IMR-90 (cell line): ENCODE measurements at regions not wholly inside any gene's neighbourhood (a gene's known extent, or its start where the extent isn't known, plus 50 kb on each side); places are given as distances from the start of the nearest gene placed in this dataset.

ENCODE experiments used
- ATAC-seq: fragments of 200-7000 bp; cut with Tn5 transposase; 2 replicates; pipeline ENCODE4 v1.9.1; 2020; ENCODE audit warnings: low read depth, mild to moderate bottlenecking, moderate library complexity
- BruUV-seq: library from RNA; stranded (reverse); fragments of 400-500 nt; replicated peaks from 2 replicates; lab custom pipeline; 2021; lab: Mats Ljungman, UMichigan
- CTCF ChIA-PET: fragments of 300-600 bp; formaldehyde crosslinking; extraction: SDS; loops from one replicate; lab custom pipeline; 2021; ENCODE audit warnings: antibody characterized with exemption; lab: Yijun Ruan, JAX
- POLR2A ChIA-PET: fragments of 300-600 bp; sonication (Branson Sonifier 250); formaldehyde crosslinking; loops from one replicate; lab custom pipeline; 2022; ENCODE audit warnings: antibody characterized with exemption; ENCODE audit not compliant: unreplicated experiment; lab: Charles Lee
- DNase-seq: peaks from one replicate; pipeline ENCODE4 v3.0.0; 2013
- H2AFZ ChIP-seq: replicated peaks from 2 replicates; pipeline ENCODE3; 2013; ENCODE audit warnings: low read length, mild to moderate bottlenecking; ENCODE audit not compliant: poor library complexity
- H2AK5ac ChIP-seq: 2 replicates; pipeline ENCODE4 v1.6.1; 2013; ENCODE audit warnings: low read depth, low read length, inconsistent platforms
- H2AK9ac ChIP-seq: replicated peaks from 2 replicates; pipeline ENCODE3; 2013; ENCODE audit warnings: mild to moderate bottlenecking, low read depth, low read length, moderate library complexity; ENCODE audit not compliant: poor library complexity
- H2BK120ac ChIP-seq: 2 replicates; pipeline ENCODE4 v1.6.1; 2013; ENCODE audit warnings: low read depth, low read length, inconsistent platforms
- H2BK15ac ChIP-seq: 3 replicates; pipeline ENCODE4 v1.6.1; 2013; ENCODE audit warnings: low read depth, low read length, inconsistent platforms
- H2BK20ac ChIP-seq: 2 replicates; pipeline ENCODE4 v1.6.1; 2013; ENCODE audit warnings: low read depth, mild to moderate bottlenecking, inconsistent platforms, low read length, moderate library complexity
- H2BK5ac ChIP-seq: 2 replicates; pipeline ENCODE4 v1.6.1; 2013; ENCODE audit warnings: mild to moderate bottlenecking, low read depth, low read length, inconsistent platforms; ENCODE audit not compliant: poor library complexity, severe bottlenecking
- H3K14ac ChIP-seq: replicated peaks from 2 replicates; pipeline ENCODE4 v1.6.1; 2013; ENCODE audit warnings: low read depth, low read length, inconsistent platforms
- H3K18ac ChIP-seq: 2 replicates; pipeline ENCODE4 v1.6.1; 2013; ENCODE audit warnings: low read depth, low read length, control low read depth
- H3K23ac ChIP-seq: 2 replicates; pipeline ENCODE4 v1.6.1; 2013; ENCODE audit warnings: low read depth, low read length, inconsistent platforms
- H3K27ac ChIP-seq: 2 replicates; pipeline ENCODE4 v1.5.1; 2013; ENCODE audit warnings: mild to moderate bottlenecking, control low read depth, low read length; ENCODE audit not compliant: insufficient read depth
- H3K27me3 ChIP-seq: 2 replicates; pipeline ENCODE4 v1.6.1; 2013; ENCODE audit warnings: low read length; ENCODE audit not compliant: control insufficient read depth, insufficient read depth
- H3K36me3 ChIP-seq: 2 replicates; pipeline ENCODE4 v1.6.1; 2013; ENCODE audit warnings: low read length, mixed read lengths; ENCODE audit not compliant: control insufficient read depth, insufficient read depth
- H3K4ac ChIP-seq: 2 replicates; pipeline ENCODE4 v1.6.1; 2013; ENCODE audit warnings: low read depth, low read length, inconsistent platforms
- H3K4me1 ChIP-seq: 2 replicates; pipeline ENCODE4 v1.6.1; 2013; ENCODE audit warnings: low read length, mixed read lengths; ENCODE audit not compliant: control insufficient read depth, insufficient read depth
- H3K4me2 ChIP-seq: 2 replicates; pipeline ENCODE4 v1.6.1; 2013; ENCODE audit warnings: low read depth, mild to moderate bottlenecking, control low read depth, low read length, moderate library complexity
- H3K4me3 ChIP-seq: 2 replicates; pipeline ENCODE4 v1.5.1; 2013; ENCODE audit warnings: low read depth, mild to moderate bottlenecking, control low read depth, low read length, moderate library complexity; ENCODE audit not compliant: insufficient read depth
- H3K56ac ChIP-seq: 2 replicates; pipeline ENCODE4 v1.6.1; 2013; ENCODE audit warnings: low read length, inconsistent platforms; ENCODE audit not compliant: insufficient read depth; ENCODE audit errors: extremely low read depth
- H3K79me1 ChIP-seq, 2 experiments: 2 replicates each; pipeline ENCODE4 v1.6.1; 2013; ENCODE audit warnings: low read length in 2 of 2, inconsistent platforms in 1 of 2, low read depth in 1 of 2
- H3K9ac ChIP-seq: 2 replicates; pipeline ENCODE4 v1.6.1; 2013; ENCODE audit warnings: low read depth, low read length, control low read depth
- H3K9me1 ChIP-seq: 2 replicates; pipeline ENCODE4 v1.6.1; 2013; ENCODE audit warnings: low read length, inconsistent platforms; ENCODE audit not compliant: insufficient read depth
- H3K9me3 ChIP-seq: 2 replicates; pipeline ENCODE4 v1.6.1; 2013; ENCODE audit warnings: low read length; ENCODE audit not compliant: control insufficient read depth, insufficient read depth
- H4K20me1 ChIP-seq: 2 replicates; pipeline ENCODE4 v1.6.1; 2013; ENCODE audit warnings: low read length, inconsistent platforms; ENCODE audit not compliant: insufficient read depth
- H4K5ac ChIP-seq: 2 replicates; pipeline ENCODE4 v1.6.1; 2013; ENCODE audit warnings: mild to moderate bottlenecking, low read depth, low read length, control low read depth
- H4K8ac ChIP-seq, 2 experiments: 2 replicates each; pipeline ENCODE4 v1.6.1; 2013; ENCODE audit warnings: low read depth in 2 of 2, low read length in 2 of 2, control low read depth in 1 of 2, inconsistent platforms in 1 of 2
- H4K91ac ChIP-seq: 2 replicates; pipeline ENCODE4 v1.6.1; 2013; ENCODE audit warnings: low read depth, low read length, inconsistent platforms; ENCODE audit not compliant: insufficient read depth
- BHLHE40 ChIP-seq: fragments of 150-350 bp; IDR thresholded peaks from 2 replicates; pipeline ENCODE4 v1.6.1; 2016; ENCODE audit warnings: mild to moderate bottlenecking, low read depth, low read length
- CEBPB ChIP-seq: IDR thresholded peaks from 2 replicates; pipeline ENCODE4 v1.6.1; 2012; ENCODE audit warnings: low read depth, low read length, improper control_type of control experiment
- CHD1 ChIP-seq: IDR thresholded peaks from 2 replicates; pipeline ENCODE4 v1.6.1; 2012; ENCODE audit warnings: low read depth, low read length, improper control_type of control experiment
- FOS ChIP-seq: fragments of 150-350 bp; IDR thresholded peaks from 2 replicates; pipeline ENCODE4 v1.6.1; 2016; ENCODE audit warnings: low read depth, low read length
- MAFK ChIP-seq: IDR thresholded peaks from 2 replicates; pipeline ENCODE4 v1.6.1; 2012; ENCODE audit warnings: low read depth, low read length, improper control_type of control experiment
- MAZ ChIP-seq: IDR thresholded peaks from 2 replicates; pipeline ENCODE4 v1.6.1; 2012; ENCODE audit warnings: low read depth, mild to moderate bottlenecking, low read length, improper control_type of control experiment, moderate library complexity, borderline replicate concordance
- MXI1 ChIP-seq: IDR thresholded peaks from 2 replicates; pipeline ENCODE4 v1.6.1; 2012; ENCODE audit warnings: low read depth, mild to moderate bottlenecking, low read length, moderate library complexity, borderline replicate concordance
- NFE2L2 ChIP-seq: fragments of 150-350 bp; IDR thresholded peaks from 2 replicates; pipeline ENCODE4 v1.6.1; 2016; ENCODE audit warnings: low read depth, mild to moderate bottlenecking, low read length
- RAD21 ChIP-seq: IDR thresholded peaks from 2 replicates; pipeline ENCODE4 v1.6.1; 2012; ENCODE audit warnings: low read length, improper control_type of control experiment
- RFX5 ChIP-seq: IDR thresholded peaks from 2 replicates; pipeline ENCODE4 v1.8.0; 2012; ENCODE audit warnings: low read depth, mild to moderate bottlenecking, low read length, moderate library complexity
- SMC3 ChIP-seq: fragments of 150-350 bp; IDR thresholded peaks from 2 replicates; pipeline ENCODE4 v1.6.1; 2016; ENCODE audit warnings: low read depth, mild to moderate bottlenecking, antibody characterized with exemption, low read length, moderate library complexity
- USF2 ChIP-seq: fragments of 150-350 bp; IDR thresholded peaks from 2 replicates; pipeline ENCODE4 v1.6.1; 2017; ENCODE audit warnings: mild to moderate bottlenecking, antibody characterized with exemption, low read length, low read depth
- WGBS, 2 experiments: methylation state at CpG; one replicate each; pipeline versions ENCODE4 v1.1.5 to v1.1.7; 2013; ENCODE audit warnings: missing lambda C conversion rate in 2 of 2; ENCODE audit not compliant: insufficient read length in 1 of 2; ENCODE audit errors: extremely low coverage in 2 of 2; 5-methylcytosine and 5-hydroxymethylcytosine counted together
- dilution Hi-C: fragments of 300-500 bp; cut with HindIII; formaldehyde crosslinking; loops from one replicate; pipeline ENCODE4 v1.14.3; 2018; ENCODE audit warnings: low sequenced_read_pairs; ENCODE audit not compliant: unreplicated experiment
- in situ Hi-C: fragments of 300-500 bp; cut with MboI; formaldehyde crosslinking; loops from 3 replicates; pipeline ENCODE4 v1.14.3; 2019; ENCODE audit warnings: low sequenced_read_pairs, inconsistent platforms, mixed read lengths
- intact Hi-C: fragments of 100-400 bp; cut with micrococcal nuclease; formaldehyde crosslinking; loops from 2 replicates; pipeline ENCODE4 v1.10.0; 2022

DNA sequence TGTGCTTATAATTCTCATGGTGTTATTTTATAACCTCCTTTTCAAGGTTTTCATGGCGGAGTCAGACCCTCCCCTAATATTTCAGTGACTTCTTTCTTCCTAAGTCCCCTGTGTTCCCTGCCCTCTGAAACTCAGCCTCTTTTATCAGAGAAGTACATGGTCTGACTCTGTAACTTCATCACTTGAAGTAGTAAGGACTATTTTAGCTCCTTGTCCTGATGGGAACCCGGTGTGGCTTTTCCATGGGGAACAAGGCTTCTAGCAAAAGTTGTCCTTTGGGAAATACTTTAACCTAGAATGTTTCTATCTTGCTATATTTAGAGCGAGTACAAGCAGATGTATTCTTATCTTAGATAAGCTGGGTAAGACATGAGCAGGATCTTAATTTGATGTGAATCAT lies 117.5 kb downstream of the TRIB2 start:
- Histone ChIP-seq H4K20me1 (no peaks in the 10 kb centered on the region), H3K27me3 (no peaks in the 10 kb centered on the region), H3K4me3 (no peak overlapping the region), H2AFZ (no peak overlapping the region), H2BK120ac (no peak overlapping the region), H2AK9ac (no peak overlapping the region), H2AK5ac (no peak overlapping the region), H3K14ac (no peak overlapping the region), H2BK5ac (no peak overlapping the region), H3K27ac (no peak overlapping the region), H4K91ac (no peak overlapping the region), H3K36me3 (no peaks in the 10 kb centered on the region), H3K4me2 (no peak overlapping the region), H3K9me3 (no peaks in the 10 kb centered on the region), H3K23ac (no peak overlapping the region), H4K5ac (no peak overlapping the region), H3K9me1 (no peaks in the 10 kb centered on the region), H3K4ac (no peak overlapping the region), H3K9ac (no peak overlapping the region), H2BK15ac (no peak overlapping the region), H3K79me1 (no peaks in the 10 kb centered on the region), H3K18ac (no peak overlapping the region), H2BK20ac (no peak overlapping the region), H4K8ac (no peak overlapping the region), H3K4me1 (no peaks in the 10 kb centered on the region), H3K56ac (no peak overlapping the region)
- POLR2A ChIA-PET, result interaction anchor here (0.5 kb wide), 1 partner anchor 94 kb away, joined by 17 read pairs; no protein-coding TSS in a partner anchor
- CTCF ChIA-PET, result interaction anchor here (1.5 kb wide), 1 partner anchor 14 kb away, joined by 4 read pairs; no protein-coding TSS in a partner anchor
- in situ Hi-C loops (no loop called here), dilution Hi-C loops (no loop called here), intact Hi-C loops (no loop called here)
- no TSS peak for BruUV-seq
- DNase-seq (no peak), ATAC-seq (no peak)
- TF ChIP-seq CHD1 (no peak), RAD21 (no peak), USF2 (no peak), CEBPB (no peak), SMC3 (no peak), RFX5 (no peak), MAZ (no peak), NFE2L2 (no peak), FOS (no peak), MAFK (no peak), MXI1 (no peak), BHLHE40 (no peak)
- WGBS, 2 experiments, result no CpG with 5 or more reads among the region's 3 CpGs
